ENCODE measurements at regions not wholly inside any gene's neighbourhood (a gene's known extent, or its start where the extent isn't known, plus 50 kb on each side); places are given as distances from the start of the nearest gene placed in this dataset.

- TF ChIP-seq GATA2 (IDR thresholded peaks at IDR 0.05; ENCODE audit: low read depth, low read length) (no peak), GATA3 (IDR thresholded peaks at IDR 0.05; ENCODE audit: low read depth, low read length) (no peak)
These were observed 98.0 kb upstream of the SOX6 start for GRCh38 chr11:16454289-16454863.
